ENCODE measurements at regions not wholly inside any gene's neighbourhood (a gene's known extent, or its start where the extent isn't known, plus 50 kb on each side); places are given as distances from the start of the nearest gene placed in this dataset.
"Not testable (repeated sequence)": the region's sequence is repeated elsewhere in the genome, so short reads cannot be mapped to it uniquely, and the experiment has no call there.

- not testable (repeated sequence) for TF ChIP-seq FOS, POLR2A (IDR thresholded peaks at IDR 0.05; ENCODE audit: low read depth, low read length)
- TF ChIP-seq, protein P1, sequence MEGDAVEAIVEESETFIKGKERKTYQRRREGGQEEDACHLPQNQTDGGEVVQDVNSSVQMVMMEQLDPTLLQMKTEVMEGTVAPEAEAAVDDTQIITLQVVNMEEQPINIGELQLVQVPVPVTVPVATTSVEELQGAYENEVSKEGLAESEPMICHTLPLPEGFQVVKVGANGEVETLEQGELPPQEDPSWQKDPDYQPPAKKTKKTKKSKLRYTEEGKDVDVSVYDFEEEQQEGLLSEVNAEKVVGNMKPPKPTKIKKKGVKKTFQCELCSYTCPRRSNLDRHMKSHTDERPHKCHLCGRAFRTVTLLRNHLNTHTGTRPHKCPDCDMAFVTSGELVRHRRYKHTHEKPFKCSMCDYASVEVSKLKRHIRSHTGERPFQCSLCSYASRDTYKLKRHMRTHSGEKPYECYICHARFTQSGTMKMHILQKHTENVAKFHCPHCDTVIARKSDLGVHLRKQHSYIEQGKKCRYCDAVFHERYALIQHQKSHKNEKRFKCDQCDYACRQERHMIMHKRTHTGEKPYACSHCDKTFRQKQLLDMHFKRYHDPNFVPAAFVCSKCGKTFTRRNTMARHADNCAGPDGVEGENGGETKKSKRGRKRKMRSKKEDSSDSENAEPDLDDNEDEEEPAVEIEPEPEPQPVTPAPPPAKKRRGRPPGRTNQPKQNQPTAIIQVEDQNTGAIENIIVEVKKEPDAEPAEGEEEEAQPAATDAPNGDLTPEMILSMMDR (conservative IDR thresholded peaks at IDR 0.05; ENCODE audit: low read depth, low read length): not testable (repeated sequence)
Observed at GRCh38 chr6:167671379-167671976, 155.2 kb upstream of the AFDN start.

Measured in IMR-90 (cell line).